Osteoblast (primary cell): ENCODE measurements at regions not wholly inside any gene's neighbourhood (a gene's known extent, or its start where the extent isn't known, plus 50 kb on each side); places are given as distances from the start of the nearest gene placed in this dataset.
"Not testable (repeated sequence)": the region's sequence is repeated elsewhere in the genome, so short reads cannot be mapped to it uniquely, and the experiment has no call there.

Experiments used
- DNase-seq: peaks from one replicate; pipeline ENCODE4 v3.0.0; 2011; ENCODE audit warnings: low spot score, mixed read lengths; ENCODE audit not compliant: insufficient read length; ENCODE audit errors: missing footprints
- H2AFZ ChIP-seq: 2 replicates; pipeline ENCODE4 v1.6.0; 2011; ENCODE audit warnings: mild to moderate bottlenecking, low read length
- H3K27ac ChIP-seq: 2 replicates; pipeline ENCODE4 v1.5.1; 2011; ENCODE audit warnings: mild to moderate bottlenecking, low read depth, low read length, moderate library complexity
- H3K27me3 ChIP-seq: 2 replicates; pipeline ENCODE4 v1.6.0; 2012; ENCODE audit warnings: mild to moderate bottlenecking, control low read depth, inconsistent platforms, low read length, moderate library complexity; ENCODE audit not compliant: insufficient read depth
- H3K36me3 ChIP-seq: 2 replicates; pipeline ENCODE4 v1.5.1; 2011; ENCODE audit warnings: mild to moderate bottlenecking, low read length, control low read depth, moderate library complexity; ENCODE audit not compliant: insufficient read depth
- H3K4me1 ChIP-seq: 2 replicates; pipeline ENCODE4 v1.5.1; 2011; ENCODE audit warnings: mild to moderate bottlenecking, low read length, control low read depth, moderate library complexity; ENCODE audit not compliant: insufficient read depth
- H3K4me2 ChIP-seq: 2 replicates; pipeline ENCODE4 v1.6.0; 2011; ENCODE audit warnings: mild to moderate bottlenecking, low read length; ENCODE audit not compliant: insufficient read depth
- H3K4me3 ChIP-seq: fragments of 200-600 bp; sonication (generic); 3 replicates; pipeline ENCODE4 v1.5.1; 2012; ENCODE audit warnings: mild to moderate bottlenecking, low read length, inconsistent platforms; ENCODE audit not compliant: insufficient read depth
- H3K79me2 ChIP-seq: 2 replicates; pipeline ENCODE4 v1.6.0; 2012; ENCODE audit warnings: mild to moderate bottlenecking, low read length, control low read depth, inconsistent platforms; ENCODE audit not compliant: insufficient read depth
- H3K9me3 ChIP-seq: 2 replicates; pipeline ENCODE4 v1.5.1; 2011; ENCODE audit warnings: low read depth, low read length, control low read depth
- H4K20me1 ChIP-seq: 2 replicates; pipeline ENCODE4 v1.6.0; 2012; ENCODE audit warnings: mild to moderate bottlenecking, low read length, control low read depth; ENCODE audit not compliant: insufficient read depth
- CTCF ChIP-seq: IDR thresholded peaks from 2 replicates; pipeline ENCODE4 v1.5.1; 2011; ENCODE audit warnings: mild to moderate bottlenecking, low read depth, low read length, moderate library complexity; ENCODE audit errors: extremely low read depth

GRCh38 chr5:110002652-110003051, 312.9 kb downstream of the MAN2A1 start:
- no peaks in the 10 kb centered on the region for H3K27me3 ChIP-seq
- H3K4me1 ChIP-seq = peaks cover 9% of the 10 kb centered on the region
- no peak for DNase-seq
- TF ChIP-seq CTCF = no peak
- H3K27ac ChIP-seq = no peak overlapping the region
- no peaks in the 10 kb centered on the region for H3K36me3 ChIP-seq
- H3K4me2 ChIP-seq = no peak overlapping the region
- no peaks in the 10 kb centered on the region for H3K9me3 ChIP-seq
- no peaks in the 10 kb centered on the region for H3K79me2 ChIP-seq
- no peak overlapping the region for H3K4me3 ChIP-seq
- no peaks in the 10 kb centered on the region for H4K20me1 ChIP-seq
- H2AFZ ChIP-seq = no peak overlapping the region

- H3K9me3 ChIP-seq, H4K20me1 ChIP-seq, DNase-seq: not testable (repeated sequence)
Observed at GRCh38 chr5:110005907-110006562, 316.3 kb downstream of the MAN2A1 start.

GRCh38 chr5:110007101-110007500, 317.4 kb downstream of the MAN2A1 start:
- Histone ChIP-seq H3K36me3 (no peaks in the 10 kb centered on the region), H2AFZ (no peak overlapping the region), H3K4me3 (no peak overlapping the region), H4K20me1 (no peaks in the 10 kb centered on the region), H3K4me1 (no peaks in the 10 kb centered on the region), H3K79me2 (no peaks in the 10 kb centered on the region), H3K9me3 (no peaks in the 10 kb centered on the region), H3K27me3 (no peaks in the 10 kb centered on the region), H3K4me2 (no peak overlapping the region), H3K27ac (no peak overlapping the region)
- no peak for TF ChIP-seq CTCF
- DNase-seq = no peak

More at GRCh38 chr5:110005907-110006562, 316.3 kb downstream of the MAN2A1 start:
- H3K4me3 ChIP-seq, H3K27me3 ChIP-seq, H3K4me2 ChIP-seq, H2AFZ ChIP-seq, H3K79me2 ChIP-seq, H3K4me1 ChIP-seq, H3K27ac ChIP-seq, H3K36me3 ChIP-seq: not testable (repeated sequence)

GRCh38 chr5:110008131-110008530, 318.4 kb downstream of the MAN2A1 start:
- no peaks in the 10 kb centered on the region for H4K20me1 ChIP-seq
- H2AFZ ChIP-seq = no peak overlapping the region
- no peaks in the 10 kb centered on the region for H3K36me3 ChIP-seq
- H3K4me2 ChIP-seq = no peak overlapping the region
- H3K27me3 ChIP-seq = no peaks in the 10 kb centered on the region
- no peak for DNase-seq
- H3K4me3 ChIP-seq = no peak overlapping the region
- H3K27ac ChIP-seq = no peak overlapping the region
- no peaks in the 10 kb centered on the region for H3K79me2 ChIP-seq
- H3K4me1 ChIP-seq = no peaks in the 10 kb centered on the region
- no peak for TF ChIP-seq CTCF
- H3K9me3 ChIP-seq = no peaks in the 10 kb centered on the region
